ENCODE measurements at regions not wholly inside any gene's neighbourhood (a gene's known extent, or its start where the extent isn't known, plus 50 kb on each side); places are given as distances from the start of the nearest gene placed in this dataset.
A peak's percentile ranks its signal among the peaks of the same experiment; 100 is the strongest.
"Not testable (repeated sequence)": the region's sequence is repeated elsewhere in the genome, so short reads cannot be mapped to it uniquely, and the experiment has no call there.

- ATAC-seq (ENCODE audit: poor library complexity) (no peak), DNase-seq (no peak)
- intact Hi-C loops (cut with DNase I), result no loop called here
Observed at GRCh38 chr15:39014682-39015081, 450.1 kb upstream of the RASGRP1 start.

GRCh38 chr15:39016706-39017105 lies 452.1 kb upstream of the RASGRP1 start:
- no peak for DNase-seq
- ATAC-seq (ENCODE audit: poor library complexity), result no peak
- intact Hi-C loops (cut with DNase I), result no loop called here

GRCh38 chr15:39018966-39019365 lies 454.4 kb upstream of the RASGRP1 start:
- intact Hi-C loops (cut with DNase I), result no loop called here
- DNase-seq (no peak), ATAC-seq (ENCODE audit: poor library complexity) (no peak)

GRCh38 chr15:39021341-39021740 lies 456.7 kb upstream of the RASGRP1 start:
- DNase-seq (no peak), ATAC-seq (ENCODE audit: poor library complexity) (no peak)
- intact Hi-C loops (cut with DNase I), result no loop called here

DNA sequence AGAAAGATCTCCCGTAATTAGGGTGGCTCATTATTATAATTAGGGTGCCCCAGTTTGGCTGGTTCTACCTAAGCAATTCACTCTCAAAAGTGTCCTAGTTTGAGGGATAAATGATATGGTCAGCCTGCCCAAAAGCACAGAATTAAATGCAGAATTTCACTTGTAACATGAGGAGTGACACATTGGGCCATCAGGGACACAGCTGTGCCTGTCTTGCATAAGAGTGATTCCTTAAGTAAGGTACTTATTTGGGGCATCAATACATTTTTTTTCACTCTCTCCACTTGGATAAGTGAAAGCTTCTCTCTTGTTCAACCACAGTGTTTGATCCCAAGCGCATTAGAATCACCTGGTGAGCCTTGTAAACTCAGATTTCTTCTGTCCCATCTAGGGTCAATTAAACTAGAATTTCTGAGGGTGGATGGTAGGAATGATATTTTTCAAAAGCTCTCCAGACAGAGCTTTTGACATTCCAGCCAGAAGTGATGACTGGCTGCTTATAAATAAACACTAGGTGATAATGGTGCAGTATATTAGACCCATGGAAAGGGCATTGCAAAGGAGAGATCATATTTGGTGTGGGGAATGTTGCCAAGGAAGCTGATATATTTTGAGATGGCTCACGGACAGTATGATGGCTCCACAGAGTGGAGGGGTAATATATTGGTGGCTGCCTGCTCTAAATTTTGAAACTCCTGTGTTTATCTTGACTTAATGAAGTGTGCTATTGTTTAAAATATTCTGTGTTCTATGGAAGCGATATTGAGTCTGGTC lies 458.1 kb upstream of the RASGRP1 start:
- ATAC-seq (ENCODE audit: poor library complexity) (peak; percentile 94), DNase-seq (no peak)
- intact Hi-C loops (cut with DNase I), result no loop called here

- DNase-seq (no peak), ATAC-seq (ENCODE audit: poor library complexity) (no peak)
- intact Hi-C loops (cut with DNase I), result no loop called here
Observed at GRCh38 chr15:39025321-39025720, 460.7 kb upstream of the RASGRP1 start.

DNA sequence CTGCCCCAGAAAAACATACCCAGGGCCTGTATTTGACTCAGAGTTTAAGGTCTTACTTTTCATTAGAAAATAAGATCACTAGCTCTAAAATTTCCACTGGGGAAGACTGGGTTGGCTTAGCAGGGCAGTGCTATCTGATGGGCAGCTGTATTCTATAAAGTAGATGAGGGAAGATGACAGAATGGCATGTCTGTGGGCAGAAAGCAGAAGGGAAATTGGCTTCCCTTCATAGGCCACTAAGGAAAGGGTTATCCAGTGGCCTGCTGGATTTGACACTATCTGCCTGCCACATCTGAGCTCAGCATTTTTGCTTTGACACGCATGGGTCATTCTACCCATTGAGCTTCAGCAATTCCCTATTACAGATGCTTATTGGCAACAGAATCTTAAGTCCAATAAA lies 461.3 kb upstream of the RASGRP1 start:
- DNase-seq (no peak), ATAC-seq (ENCODE audit: poor library complexity) (no peak)
- intact Hi-C loops (cut with DNase I), result no loop called here

GRCh38 chr15:39028069-39028468 lies 463.5 kb upstream of the RASGRP1 start:
- peak; percentile 59 for DNase-seq
- intact Hi-C loops (cut with DNase I), result no loop called here
- no peak for ATAC-seq (ENCODE audit: poor library complexity)

DNA sequence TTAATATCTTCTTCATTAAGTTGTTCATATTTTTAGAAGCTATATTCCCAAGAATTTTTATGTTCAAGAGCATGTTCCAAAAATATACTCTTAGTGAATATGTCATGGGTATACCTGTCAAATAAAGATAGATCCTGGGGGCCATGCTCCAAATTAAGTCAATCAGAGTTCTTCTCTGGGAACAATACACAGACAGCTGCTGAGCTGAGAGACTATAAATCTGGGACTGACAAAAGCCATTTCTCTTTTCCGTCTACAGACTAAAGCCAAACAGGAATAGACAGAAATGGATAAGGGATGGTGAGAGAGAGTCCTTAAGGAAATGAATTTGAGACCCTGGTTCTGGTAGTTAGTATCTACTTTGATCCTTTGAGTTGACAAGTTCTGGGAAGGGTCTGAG lies 465.1 kb upstream of the RASGRP1 start:
- intact Hi-C loops (cut with DNase I), result no loop called here
- DNase-seq (no peak), ATAC-seq (ENCODE audit: poor library complexity) (no peak)

GRCh38 chr15:39030291-39031070 lies 465.9 kb upstream of the RASGRP1 start:
- intact Hi-C loops (cut with DNase I), result no loop called here
- DNase-seq (no peak), ATAC-seq (ENCODE audit: poor library complexity) (no peak)

- no peak for DNase-seq
- intact Hi-C loops (cut with DNase I), result no loop called here
Observed at GRCh38 chr15:39031596-39031995, 467.0 kb upstream of the RASGRP1 start.

GRCh38 chr15:39034816-39035215 lies 470.2 kb upstream of the RASGRP1 start:
- intact Hi-C loops (cut with DNase I), result no loop called here
- no peak for DNase-seq
- no peak for ATAC-seq (ENCODE audit: poor library complexity)

More at GRCh38 chr15:39031596-39031995, 467.0 kb upstream of the RASGRP1 start:
- no peak for ATAC-seq (ENCODE audit: poor library complexity)

DNA sequence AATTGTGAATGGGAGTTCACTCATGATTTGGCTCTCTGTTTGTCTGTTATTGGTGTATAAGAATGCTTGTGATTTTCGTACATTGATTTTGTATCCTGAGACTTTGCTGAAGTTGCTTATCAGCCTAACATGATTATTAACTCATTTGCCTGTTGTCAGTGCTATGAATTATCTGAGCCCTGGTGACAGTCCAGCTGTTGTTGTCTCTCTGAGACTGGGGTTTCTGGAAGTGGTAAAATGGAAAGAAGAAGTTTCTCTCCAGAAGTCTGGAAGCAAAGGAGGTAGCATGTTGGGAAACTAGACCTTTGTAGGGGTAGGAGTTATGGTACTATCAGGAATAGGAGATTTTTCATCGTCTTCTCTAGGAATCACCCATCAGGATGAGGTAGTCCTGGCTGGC lies 473.0 kb upstream of the RASGRP1 start:
- intact Hi-C loops (cut with DNase I); ATAC-seq (ENCODE audit: poor library complexity); DNase-seq: not testable (repeated sequence)

DNA sequence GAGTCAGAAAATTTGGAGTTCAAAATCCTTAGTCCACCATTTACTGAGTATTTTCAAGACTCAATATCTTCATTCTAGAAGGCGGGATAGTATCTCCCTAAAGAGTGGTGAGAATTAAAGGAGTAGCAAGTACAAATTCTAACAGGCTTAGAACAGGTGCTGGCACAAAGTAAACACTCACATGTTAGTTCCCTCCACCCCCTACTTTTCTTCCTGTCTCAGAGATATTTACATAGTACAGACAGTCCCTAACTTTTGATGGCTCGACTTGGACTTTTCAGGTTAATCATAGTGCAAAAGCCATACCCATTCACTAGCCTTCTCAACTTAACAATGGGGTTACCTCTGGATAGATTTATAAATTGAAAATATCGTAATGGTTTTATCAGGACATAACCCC lies 476.2 kb upstream of the RASGRP1 start:
- intact Hi-C loops (cut with DNase I), result no loop called here
- no peak for DNase-seq

DNA sequence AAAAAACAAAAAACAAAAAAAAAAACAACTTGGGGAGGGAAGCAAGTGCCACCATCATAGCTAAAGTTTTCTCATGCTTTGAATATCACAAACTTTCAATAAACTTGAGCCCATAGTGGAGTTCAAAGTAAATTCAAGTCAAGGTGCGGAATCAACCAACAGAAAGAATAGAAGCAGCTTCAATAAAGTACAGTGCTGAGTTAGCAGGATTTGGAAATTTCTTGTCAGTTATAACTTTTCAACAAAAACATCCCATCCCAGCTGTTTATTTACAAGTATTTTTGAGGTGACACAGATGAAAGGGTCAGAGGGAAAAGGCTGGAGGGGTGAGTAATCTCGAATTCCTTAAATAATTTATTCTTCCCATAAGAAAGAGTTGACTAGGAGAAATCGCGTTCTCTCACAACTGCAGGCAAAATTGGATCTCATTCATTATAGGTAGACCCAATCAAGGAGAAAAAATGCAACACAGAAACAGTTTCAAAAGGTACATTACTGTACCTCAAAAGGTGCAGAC lies 477.4 kb upstream of the RASGRP1 start:
- ATAC-seq (ENCODE audit: poor library complexity) (no peak), DNase-seq (no peak)
- intact Hi-C loops (cut with DNase I), result no loop called here

More for the DNA sequence above, 476.2 kb upstream of the RASGRP1 start:
- no peak for ATAC-seq (ENCODE audit: poor library complexity)

- intact Hi-C loops (cut with DNase I), result no loop called here
- ATAC-seq (ENCODE audit: poor library complexity) (no peak), DNase-seq (no peak)
Observed at GRCh38 chr15:39051626-39052322, 487.2 kb upstream of the RASGRP1 start.

DNA sequence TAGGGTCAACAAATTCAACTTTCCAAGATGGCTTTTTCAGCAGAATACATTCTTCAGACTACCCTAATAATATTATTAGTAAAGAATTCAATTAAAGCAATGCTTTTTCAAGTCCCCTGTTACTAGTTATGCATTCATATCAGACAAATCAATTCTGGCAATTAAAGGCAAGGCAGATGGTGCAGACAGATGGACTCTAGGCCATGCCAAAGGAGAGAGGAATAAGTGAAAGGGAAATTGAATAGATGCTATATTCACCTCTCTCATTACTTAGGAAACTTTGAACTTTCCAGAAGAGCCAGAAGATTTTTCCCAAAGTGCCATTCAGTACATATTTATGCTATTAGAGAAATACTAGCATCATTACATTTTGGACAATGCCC lies 487.7 kb upstream of the RASGRP1 start:
- DNase-seq, result no peak
- no peak for ATAC-seq (ENCODE audit: poor library complexity)
- intact Hi-C loops (cut with DNase I), result no loop called here

GRCh38 chr15:39053480-39053879 lies 488.9 kb upstream of the RASGRP1 start:
- ATAC-seq (ENCODE audit: poor library complexity), result peak; percentile 38
- DNase-seq, result no peak
- intact Hi-C loops (cut with DNase I), result no loop called here

GRCh38 chr15:39054128-39054732 lies 489.6 kb upstream of the RASGRP1 start:
- no peak for ATAC-seq (ENCODE audit: poor library complexity)
- intact Hi-C loops (cut with DNase I), result no loop called here
- no peak for DNase-seq

Data from Right ventricle myocardium superior (tissue), 1 donor.